ENCODE measurements at regions not wholly inside any gene's neighbourhood (a gene's known extent, or its start where the extent isn't known, plus 50 kb on each side); places are given as distances from the start of the nearest gene placed in this dataset.

DNA sequence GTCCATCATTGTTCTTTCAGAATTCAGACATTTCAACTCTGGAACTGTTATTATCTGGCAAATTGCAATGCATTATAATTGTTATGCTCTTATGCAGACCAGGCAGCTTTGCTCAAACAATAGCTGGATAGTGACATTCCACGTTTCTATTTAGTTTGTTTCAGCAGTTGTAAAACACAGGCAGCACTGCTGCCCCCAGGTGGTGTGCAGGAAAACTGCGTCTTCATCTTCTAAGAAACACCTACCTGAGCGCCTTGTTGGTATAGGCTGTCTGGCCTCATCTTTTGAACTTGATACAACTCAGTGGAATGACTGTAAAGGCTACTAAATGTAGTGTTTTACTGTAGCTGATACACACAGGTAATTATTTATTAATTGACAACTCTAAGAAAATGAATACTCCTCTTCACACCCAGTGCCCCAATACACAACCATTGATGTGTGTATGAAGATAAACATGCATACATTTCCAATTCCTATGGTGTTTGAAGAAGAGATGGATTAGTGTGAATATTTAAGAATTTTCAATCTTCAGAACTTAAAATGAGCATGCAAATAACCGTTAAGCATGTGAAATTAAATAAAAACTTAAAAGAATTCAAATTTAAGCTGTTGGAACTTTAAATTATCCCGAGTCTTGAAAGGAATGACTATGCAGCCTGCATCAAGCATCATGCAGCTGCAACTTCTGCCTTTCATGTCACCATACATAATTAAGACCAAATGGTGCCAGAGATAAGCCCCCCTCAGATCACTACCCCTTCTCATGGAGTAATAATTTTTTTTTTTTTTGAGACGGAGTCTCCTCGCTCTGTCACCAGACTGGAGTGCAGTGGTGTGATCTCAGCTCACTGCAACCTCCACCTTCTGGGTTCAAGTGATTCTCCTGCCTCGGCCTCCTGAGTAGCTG is 85.6 kb downstream of the CD8B2 start:
- intact Hi-C loops (cut with DNase I, micrococcal nuclease): no loop called here
- Histone ChIP-seq H3K9me3 (ENCODE audit: control insufficient read depth in 1 of 2, insufficient read depth in 1 of 2, low read length in 2 of 2) (no peaks in the 10 kb centered on the region), H3K27me3 (ENCODE audit: control insufficient read depth in 1 of 2, insufficient read depth in 2 of 2, low read length in 2 of 2) (peaks cover 0 to 3% of the 10 kb centered on the region in 2 experiments), H3K36me3 (ENCODE audit: insufficient read depth, low read length) (no peaks in the 10 kb centered on the region), H3K4me1 (ENCODE audit: insufficient read depth, low read length) (no peaks in the 10 kb centered on the region), H3K27ac (ENCODE audit: low read depth in 1 of 2, low read length in 2 of 2) (no peak overlapping the region), H3K4me3 (ENCODE audit: low read length) (no peak overlapping the region)
- CTCF ChIA-PET: interaction anchor here (1.0 kb wide), 1 partner anchor 10 kb away, joined by 4 read pairs; no protein-coding TSS in a partner anchor
- peak in 1 of 14 experiments; percentile 10 for DNase-seq
- H3K36me3 Mint-ChIP-seq (ENCODE audit: low read depth): no peaks in the 10 kb centered on the region
- H3K27me3 Mint-ChIP-seq: peaks cover 20% of the 10 kb centered on the region
- TF ChIP-seq, protein P1, sequence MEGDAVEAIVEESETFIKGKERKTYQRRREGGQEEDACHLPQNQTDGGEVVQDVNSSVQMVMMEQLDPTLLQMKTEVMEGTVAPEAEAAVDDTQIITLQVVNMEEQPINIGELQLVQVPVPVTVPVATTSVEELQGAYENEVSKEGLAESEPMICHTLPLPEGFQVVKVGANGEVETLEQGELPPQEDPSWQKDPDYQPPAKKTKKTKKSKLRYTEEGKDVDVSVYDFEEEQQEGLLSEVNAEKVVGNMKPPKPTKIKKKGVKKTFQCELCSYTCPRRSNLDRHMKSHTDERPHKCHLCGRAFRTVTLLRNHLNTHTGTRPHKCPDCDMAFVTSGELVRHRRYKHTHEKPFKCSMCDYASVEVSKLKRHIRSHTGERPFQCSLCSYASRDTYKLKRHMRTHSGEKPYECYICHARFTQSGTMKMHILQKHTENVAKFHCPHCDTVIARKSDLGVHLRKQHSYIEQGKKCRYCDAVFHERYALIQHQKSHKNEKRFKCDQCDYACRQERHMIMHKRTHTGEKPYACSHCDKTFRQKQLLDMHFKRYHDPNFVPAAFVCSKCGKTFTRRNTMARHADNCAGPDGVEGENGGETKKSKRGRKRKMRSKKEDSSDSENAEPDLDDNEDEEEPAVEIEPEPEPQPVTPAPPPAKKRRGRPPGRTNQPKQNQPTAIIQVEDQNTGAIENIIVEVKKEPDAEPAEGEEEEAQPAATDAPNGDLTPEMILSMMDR (IDR thresholded peaks at IDR 0.05): peak; percentile 12
- POLR2A ChIA-PET: no interaction called here
- no peak for ATAC-seq (ENCODE audit: poor library complexity)
- no peaks in the 10 kb centered on the region for H3K4me1 Mint-ChIP-seq (ENCODE audit: low read depth)
- no peaks in the 10 kb centered on the region for H3K9me3 Mint-ChIP-seq
- H3K4me3 Mint-ChIP-seq: no peak overlapping the region
- H3K27ac Mint-ChIP-seq: no peak overlapping the region

- H3K27me3 Mint-ChIP-seq: peaks cover 30% of the 10 kb centered on the region
- TF ChIP-seq, protein P1 (IDR thresholded peaks at IDR 0.05): no peak
- no peak overlapping the region for H3K27ac ChIP-seq (ENCODE audit: low read depth in 1 of 2, low read length in 2 of 2)
- peaks cover 0 to 6% of the 10 kb centered on the region in 2 experiments for H3K27me3 ChIP-seq (ENCODE audit: control insufficient read depth in 1 of 2, insufficient read depth in 2 of 2, low read length in 2 of 2)
- H3K36me3 Mint-ChIP-seq (ENCODE audit: low read depth): no peaks in the 10 kb centered on the region
- no peaks in the 10 kb centered on the region for H3K36me3 ChIP-seq (ENCODE audit: insufficient read depth, low read length)
- intact Hi-C loops (cut with DNase I, micrococcal nuclease): no loop called here
- no peaks in the 10 kb centered on the region for H3K9me3 ChIP-seq (ENCODE audit: control insufficient read depth in 1 of 2, insufficient read depth in 1 of 2, low read length in 2 of 2)
- ChIA-PET CTCF (no interaction called here), POLR2A (no interaction called here)
- no peak for ATAC-seq (ENCODE audit: poor library complexity)
- H3K27ac Mint-ChIP-seq: no peak overlapping the region
- no peaks in the 10 kb centered on the region for H3K4me1 Mint-ChIP-seq (ENCODE audit: low read depth)
- no peak overlapping the region for H3K4me3 Mint-ChIP-seq
- DNase-seq: no peak
- no peaks in the 10 kb centered on the region for H3K4me1 ChIP-seq (ENCODE audit: insufficient read depth, low read length)
- no peaks in the 10 kb centered on the region for H3K9me3 Mint-ChIP-seq
- H3K4me3 ChIP-seq (ENCODE audit: low read length): no peak overlapping the region
Observed at GRCh38 chr2:106573773-106574172, 86.6 kb downstream of the CD8B2 start.

DNA sequence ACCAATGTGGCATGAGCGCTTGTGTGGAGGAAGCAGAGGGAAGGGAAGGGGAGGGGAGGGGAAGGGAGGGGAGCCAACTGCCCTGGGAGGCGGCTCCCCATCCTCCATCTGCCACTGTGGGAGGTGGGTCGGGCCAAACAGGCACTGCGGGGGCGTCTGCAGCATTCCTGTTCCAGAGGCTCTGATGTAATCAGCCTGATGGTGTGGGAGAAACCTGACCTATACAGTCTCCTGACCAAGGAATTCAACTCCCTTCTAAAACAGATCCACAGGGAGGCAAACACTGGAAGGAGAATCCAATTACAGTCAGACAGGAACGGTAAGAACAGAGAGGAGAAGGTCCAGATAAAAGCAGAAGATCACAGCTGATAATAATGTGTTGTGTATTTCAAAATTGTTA is 88.8 kb downstream of the CD8B2 start:
- Histone ChIP-seq H3K9me3 (ENCODE audit: control insufficient read depth in 1 of 2, insufficient read depth in 1 of 2, low read length in 2 of 2) (no peaks in the 10 kb centered on the region), H3K4me3 (ENCODE audit: low read length) (no peak overlapping the region), H3K27me3 (ENCODE audit: control insufficient read depth in 1 of 2, insufficient read depth in 2 of 2, low read length in 2 of 2) (peaks cover 9 to 11% of the 10 kb centered on the region in 2 experiments), H3K36me3 (ENCODE audit: insufficient read depth, low read length) (no peaks in the 10 kb centered on the region), H3K27ac (ENCODE audit: low read depth in 1 of 2, low read length in 2 of 2) (no peak overlapping the region), H3K4me1 (ENCODE audit: insufficient read depth, low read length) (no peaks in the 10 kb centered on the region)
- Mint-ChIP-seq H3K27ac (no peak overlapping the region), H3K36me3 (ENCODE audit: low read depth) (no peaks in the 10 kb centered on the region), H3K27me3 (peaks cover 41% of the 10 kb centered on the region), H3K4me1 (ENCODE audit: low read depth) (peaks cover 4% of the 10 kb centered on the region), H3K4me3 (no peak overlapping the region), H3K9me3 (no peaks in the 10 kb centered on the region)
- ChIA-PET POLR2A (no interaction called here), CTCF (no interaction called here)
- no peak for DNase-seq
- intact Hi-C loops (cut with DNase I, micrococcal nuclease): no loop called here
- TF ChIP-seq, protein P1 (IDR thresholded peaks at IDR 0.05): no peak
- ATAC-seq (ENCODE audit: poor library complexity): no peak

Measured in CD4-positive, alpha-beta T cell (primary cell).